ENCODE measurements at regions not wholly inside any gene's neighbourhood (a gene's known extent, or its start where the extent isn't known, plus 50 kb on each side); places are given as distances from the start of the nearest gene placed in this dataset.

DNA sequence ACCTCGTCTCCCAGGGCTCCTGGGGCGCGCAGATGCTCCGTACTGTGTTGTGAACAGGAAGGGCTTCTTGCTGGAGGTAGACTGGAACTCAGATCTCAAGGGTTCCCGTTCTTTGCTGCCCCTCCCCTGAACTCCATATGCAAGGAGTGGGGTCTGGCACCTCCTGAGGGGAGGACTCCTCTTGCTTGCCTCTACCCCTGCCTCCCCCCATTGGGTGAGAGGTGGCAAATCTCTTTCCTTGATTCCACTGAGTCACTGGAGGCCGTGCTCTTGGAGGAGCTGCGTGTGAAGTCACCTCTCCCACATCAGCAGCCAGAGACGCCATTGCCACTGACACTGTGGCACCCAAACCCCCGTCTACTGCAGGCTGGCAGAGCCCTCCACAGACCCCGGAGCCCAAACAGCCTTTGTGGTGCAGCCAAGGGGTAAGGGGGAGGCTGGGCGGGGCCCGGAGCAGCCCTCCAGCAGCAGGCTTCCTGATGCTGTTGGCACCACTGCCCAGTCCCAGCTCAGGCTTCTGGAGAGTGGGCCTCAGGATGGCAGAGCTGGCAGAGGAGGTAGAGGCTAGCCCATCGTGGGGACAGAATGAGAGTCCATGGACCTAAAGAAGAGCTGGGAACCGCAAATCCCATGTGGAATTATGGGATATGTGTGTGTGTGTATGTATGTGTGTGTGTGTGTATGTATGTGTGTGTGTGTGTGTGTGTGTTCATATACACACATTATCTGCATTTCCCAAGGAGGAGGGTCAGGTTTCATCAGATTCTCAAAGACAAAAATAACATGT, 104.9 kb upstream of the RUNX3 start:
- no peak for FAIRE-seq

- no peak for FAIRE-seq
Observed at GRCh38 chr1:25033828-25034705, 104.0 kb upstream of the RUNX3 start.

GRCh38 chr1:25033030-25033827, 103.2 kb upstream of the RUNX3 start:
- no peak for FAIRE-seq

- FAIRE-seq, result no peak
Observed at GRCh38 chr1:25031966-25032667, 102.0 kb upstream of the RUNX3 start.

DNA sequence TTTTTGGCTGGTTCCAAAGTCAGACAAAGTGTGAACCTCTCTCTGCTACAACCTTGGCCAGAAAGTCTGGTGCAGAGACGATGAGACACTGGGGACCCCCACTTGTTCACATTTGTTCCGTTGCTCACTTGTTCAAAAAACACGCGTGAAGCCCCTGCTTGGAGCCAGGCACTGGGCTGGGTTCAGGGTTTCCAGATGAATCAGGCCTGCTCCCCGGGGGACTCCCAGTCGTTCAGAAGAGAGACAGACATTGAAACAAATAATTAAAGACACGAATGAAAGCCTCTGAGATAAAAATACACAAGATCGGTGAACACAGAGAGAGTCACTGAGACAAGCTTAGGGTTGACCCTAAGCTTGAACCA, 101.5 kb upstream of the RUNX3 start:
- FAIRE-seq, result no peak

DNA sequence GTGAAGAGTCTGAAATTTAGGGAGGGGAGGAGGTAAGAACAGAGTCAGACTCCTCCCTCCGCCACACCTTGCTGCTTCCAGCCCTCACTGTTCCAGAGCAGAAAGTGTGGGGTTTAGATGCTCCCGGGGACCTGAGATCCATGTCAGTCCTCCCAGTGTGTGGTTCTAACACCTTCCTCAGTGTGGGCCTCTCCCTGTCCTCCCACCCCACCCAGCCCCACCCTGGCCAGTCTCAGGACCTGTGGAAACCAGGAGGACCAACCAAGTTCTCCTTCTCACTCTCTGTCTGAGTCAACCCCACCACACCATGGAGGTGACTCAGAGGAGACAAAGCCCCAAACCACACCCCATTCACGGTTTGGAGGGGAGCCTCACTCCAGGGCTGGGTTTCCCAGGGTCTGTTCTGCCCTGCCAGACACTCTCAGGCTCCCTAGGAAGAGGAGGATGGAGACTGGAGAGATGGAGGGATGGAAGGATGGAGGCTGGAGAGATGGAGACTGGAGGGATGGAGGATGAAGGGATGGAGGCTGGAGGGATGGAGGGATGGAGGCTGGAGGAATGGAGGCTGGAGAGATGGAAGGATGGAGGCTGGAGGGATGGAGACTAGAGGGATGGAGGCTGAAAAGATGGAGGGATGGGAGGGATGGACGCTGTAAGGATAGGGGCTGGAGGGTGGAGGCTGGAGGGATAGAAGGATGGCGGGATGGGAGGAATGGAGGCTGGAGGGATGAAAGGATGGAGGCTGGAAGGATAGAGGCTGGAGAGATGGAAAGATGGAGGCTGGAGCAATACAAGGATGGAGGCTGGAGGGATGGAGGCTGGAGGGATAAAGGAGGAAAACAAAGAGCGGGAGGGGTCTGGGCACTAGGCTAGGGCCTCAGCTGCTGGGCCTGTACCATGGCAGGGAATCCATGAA, 100.9 kb upstream of the RUNX3 start:
- no peak for FAIRE-seq

DNA sequence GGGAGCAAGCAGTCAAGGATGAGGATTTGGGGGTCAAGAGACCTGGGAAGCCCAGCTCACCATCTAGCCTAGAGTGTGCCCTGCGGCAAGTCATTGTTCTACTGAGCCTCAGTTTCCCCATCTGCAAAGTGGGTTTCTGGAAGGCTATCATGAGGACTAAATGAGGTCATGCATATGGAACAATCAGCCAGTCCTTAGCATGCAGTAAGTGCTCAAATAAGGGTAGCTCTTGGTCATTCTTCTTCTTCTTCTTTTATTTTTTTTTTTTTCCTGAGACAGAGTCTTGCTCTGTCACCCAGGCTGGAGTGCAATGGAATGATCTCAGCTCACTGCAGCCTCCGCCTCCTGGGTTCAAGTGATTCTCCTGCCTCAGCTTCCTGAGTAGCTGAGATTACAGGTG, 99.9 kb upstream of the RUNX3 start:
- FAIRE-seq, result no peak

DNA sequence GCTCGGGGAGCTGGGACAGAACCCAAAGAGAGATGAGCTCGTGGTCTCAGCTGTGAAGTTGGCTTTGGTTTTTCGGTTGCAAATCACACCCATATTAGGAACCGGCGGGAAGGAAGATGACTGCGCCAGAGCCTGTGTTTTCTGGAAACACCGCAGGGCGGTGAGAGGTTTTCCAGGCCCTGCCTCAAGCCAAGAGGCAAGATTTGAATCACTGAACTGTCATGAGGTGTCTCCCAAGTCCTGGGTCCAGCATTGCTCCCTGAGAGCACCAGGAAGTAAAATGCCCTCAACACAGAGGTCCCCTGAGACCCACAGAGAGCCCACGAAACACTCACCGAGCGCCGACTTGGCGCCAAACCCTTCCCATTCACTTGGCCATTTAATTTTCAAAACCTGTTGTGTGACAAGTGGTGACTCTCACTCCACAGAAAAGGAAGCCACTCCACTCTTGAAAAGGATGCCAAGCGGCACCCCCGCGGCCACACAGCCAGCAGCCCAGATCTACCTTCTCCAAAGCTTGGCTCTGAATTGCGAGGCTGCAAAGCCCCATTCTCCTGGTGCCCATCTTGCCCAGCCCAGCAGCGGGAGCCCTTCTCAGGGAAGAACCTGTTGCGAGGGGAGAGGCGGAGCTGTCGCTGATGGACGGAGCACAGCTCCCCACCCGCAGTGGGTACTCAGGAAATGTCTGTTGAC, 99.0 kb upstream of the RUNX3 start:
- no peak for FAIRE-seq

- no peak for FAIRE-seq
Observed at GRCh38 chr1:25028587-25028906, 98.5 kb upstream of the RUNX3 start.

- no peak for FAIRE-seq
Observed at GRCh38 chr1:25027822-25028586, 97.9 kb upstream of the RUNX3 start.

DNA sequence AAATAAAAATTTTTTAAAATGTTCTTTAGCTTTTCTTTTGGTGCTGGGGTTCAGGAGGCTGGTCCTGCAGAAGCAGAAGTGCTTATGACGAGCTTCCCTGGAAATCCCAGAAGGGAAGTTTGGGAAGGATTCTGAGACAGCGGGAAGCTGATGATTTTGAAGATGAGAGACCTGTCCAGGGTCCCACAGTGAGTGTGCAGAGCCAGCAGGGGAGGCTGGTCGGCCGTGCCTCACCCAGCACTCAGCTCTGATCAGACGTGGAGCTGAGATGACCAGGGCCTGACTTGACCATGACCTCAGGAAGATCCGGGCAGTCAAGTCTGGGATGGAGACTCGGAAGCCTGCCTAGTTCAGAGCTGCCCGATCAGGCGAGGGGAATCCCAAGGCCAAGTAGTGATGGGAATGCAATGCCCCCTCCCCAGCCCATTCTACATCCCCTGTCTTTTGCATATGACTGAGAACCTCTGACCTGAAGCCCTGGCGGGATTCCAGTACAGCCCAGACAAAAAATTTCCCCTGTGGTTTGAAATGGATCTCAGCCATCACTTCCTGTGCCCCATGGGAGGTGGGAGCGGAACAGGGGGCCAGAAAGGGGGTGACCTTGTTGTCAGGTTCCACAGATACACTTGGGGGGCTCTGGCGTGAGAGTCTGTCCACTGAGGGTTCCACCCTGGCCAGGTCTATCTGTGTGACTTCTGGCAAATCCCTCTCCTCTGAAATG, 96.8 kb upstream of the RUNX3 start:
- FAIRE-seq, result no peak

DNA sequence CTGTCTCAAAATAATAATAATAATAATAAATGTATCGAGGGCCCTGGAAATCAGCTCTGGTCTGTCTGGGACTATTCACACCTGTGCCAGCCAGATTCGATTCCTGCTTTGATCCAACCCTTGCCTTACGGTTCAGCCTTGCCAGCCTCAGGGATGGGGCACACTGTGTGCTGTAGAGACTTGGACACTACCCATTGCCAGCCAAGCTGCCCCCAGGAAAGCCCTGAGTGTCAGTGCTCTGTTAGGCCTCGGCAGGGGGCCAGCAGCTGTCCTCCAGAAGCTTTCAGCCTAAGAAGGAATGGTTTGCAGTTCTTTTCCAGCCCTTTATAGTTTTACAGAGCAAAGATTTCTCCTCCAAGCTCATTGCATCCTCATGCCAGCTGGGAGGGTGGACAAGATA, 96.2 kb upstream of the RUNX3 start:
- no peak for FAIRE-seq

- no peak for FAIRE-seq
Observed at GRCh38 chr1:25024615-25025350, 94.7 kb upstream of the RUNX3 start.

DNA sequence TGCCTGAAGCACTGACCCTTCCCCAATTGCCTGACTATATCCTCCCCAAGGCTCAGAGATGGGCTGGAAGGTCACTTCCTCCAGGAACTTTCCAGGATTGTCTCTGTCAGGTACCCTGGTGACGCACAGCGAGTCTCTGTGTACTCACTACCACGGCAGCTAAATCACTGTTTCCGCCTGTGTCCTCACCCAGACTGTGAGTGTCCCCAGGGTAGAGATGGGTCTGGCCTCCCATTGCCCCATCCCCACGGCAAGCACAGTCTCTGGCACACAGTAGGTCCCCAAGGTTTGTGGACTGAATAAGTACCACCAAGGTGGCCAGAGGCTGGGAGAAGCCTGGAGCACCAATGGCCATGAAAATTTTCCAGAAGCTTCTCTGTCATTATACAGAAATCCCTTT, 93.8 kb upstream of the RUNX3 start:
- FAIRE-seq, result no peak

DNA sequence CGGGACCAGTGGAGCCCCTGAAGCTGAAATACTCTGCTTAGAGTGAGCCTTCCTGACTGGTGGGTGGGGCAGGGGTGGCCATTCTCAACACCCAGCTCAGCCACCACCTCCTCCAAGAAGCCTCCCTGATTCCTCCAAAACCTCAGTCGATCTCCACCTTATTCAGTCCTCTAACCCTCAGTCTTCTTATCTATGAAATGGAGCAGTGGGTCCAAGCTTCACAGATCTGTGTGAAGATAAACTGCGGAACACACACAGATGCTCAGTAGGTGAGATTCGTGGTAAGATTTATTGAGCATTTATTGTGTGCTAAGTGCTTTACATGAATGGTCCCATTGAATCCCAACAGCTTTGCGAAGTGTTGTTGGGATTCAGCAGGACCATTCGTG, 93.1 kb upstream of the RUNX3 start:
- FAIRE-seq, result no peak

- no peak for FAIRE-seq
Observed at GRCh38 chr1:25022361-25023189, 92.5 kb upstream of the RUNX3 start.

DNA sequence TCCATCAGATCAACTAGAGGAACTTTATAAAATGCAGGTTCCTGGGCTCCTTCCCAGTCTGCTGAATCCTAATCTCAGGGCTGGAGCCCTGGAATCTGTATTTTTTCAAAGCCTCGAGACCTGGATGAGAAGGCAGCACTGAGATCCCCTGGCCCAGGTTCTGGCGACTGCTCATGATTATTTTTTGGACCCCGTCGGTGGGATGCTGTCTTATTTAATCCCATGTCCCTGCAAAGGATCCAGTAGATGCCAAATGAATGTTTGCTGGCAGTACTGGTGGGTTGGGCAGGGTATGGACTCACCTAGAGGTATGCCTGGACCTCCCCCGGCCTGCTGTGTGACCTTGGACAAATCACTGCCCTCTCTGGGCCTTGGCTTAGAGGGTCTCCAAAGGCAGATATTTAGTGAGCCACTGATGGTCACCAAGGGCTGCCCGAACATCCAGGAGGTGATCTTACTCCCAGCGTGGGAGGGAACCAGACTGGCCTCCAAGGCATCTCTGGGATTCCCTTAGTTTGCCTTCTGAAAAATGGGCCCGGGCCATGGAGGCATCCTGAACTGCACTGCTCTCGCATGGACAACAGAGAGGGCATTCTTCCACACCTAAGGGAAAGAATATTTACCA, 91.6 kb upstream of the RUNX3 start:
- no peak for FAIRE-seq

Measured in A204.1 (cell line).